ENCODE measurements at regions not wholly inside any gene's neighbourhood (a gene's known extent, or its start where the extent isn't known, plus 50 kb on each side); places are given as distances from the start of the nearest gene placed in this dataset.
A peak's percentile ranks its signal among the peaks of the same experiment; 100 is the strongest.

GRCh38 chr21:25515484-25516405, 91.5 kb downstream of the MRPL39 start:
- no peaks in the 10 kb centered on the region for H3K36me3 Mint-ChIP-seq (ENCODE audit: low read depth)
- no peaks in the 10 kb centered on the region for H3K79me2 ChIP-seq (replicated peaks; ENCODE audit: insufficient read depth)
- H3K36me3 ChIP-seq (ENCODE audit: insufficient read depth), result no peaks in the 10 kb centered on the region
- no peak overlapping the region for H3K27ac Mint-ChIP-seq
- H3F3A ChIP-seq (replicated peaks; ENCODE audit: low read depth), result no peaks in the 10 kb centered on the region
- no peak overlapping the region for H3K27ac ChIP-seq (ENCODE audit: low read depth)
- peaks cover 18% of the 10 kb centered on the region for H3K4me1 Mint-ChIP-seq
- no peak overlapping the region for H3K4me3 Mint-ChIP-seq
- 0 out of 2 replicates have a peak, but pooled peaks cover 11% of the 10 kb centered on the region for H3K9me2 ChIP-seq (ENCODE audit: insufficient read depth)
- no peak overlapping the region for H3K4me3 ChIP-seq
- H3K4me2 ChIP-seq, result no peak overlapping the region
- no peak overlapping the region for H2AFZ ChIP-seq
- no peaks in the 10 kb centered on the region for H3K27me3 ChIP-seq (ENCODE audit: insufficient read depth)
- H3K9me3 Mint-ChIP-seq, result 0 out of 3 replicates have a peak, but pooled peaks cover 4% of the 10 kb centered on the region
- no peaks in the 10 kb centered on the region for H4K20me1 ChIP-seq (replicated peaks; ENCODE audit: insufficient read depth)
- ATAC-seq (no peak; the same call in 2 of the 3 replicates), DNase-seq (ENCODE audit: low spot score) (peak; percentile 21)
- TF ChIP-seq REST (IDR thresholded peaks at IDR 0.05; ENCODE audit: unreplicated experiment), result no peak
- no peak for TF ChIP-seq CREB1 (CRISPR knock-in tag; IDR thresholded peaks at IDR 0.05; ENCODE audit: low read depth)
- H3K4me1 ChIP-seq (ENCODE audit: insufficient read depth), result peaks cover 3% of the 10 kb centered on the region; the same call in 1 of the 2 replicates
- peaks cover 2% of the 10 kb centered on the region for H3K27me3 Mint-ChIP-seq (ENCODE audit: insufficient read depth, low read depth, poor library complexity)

DNA sequence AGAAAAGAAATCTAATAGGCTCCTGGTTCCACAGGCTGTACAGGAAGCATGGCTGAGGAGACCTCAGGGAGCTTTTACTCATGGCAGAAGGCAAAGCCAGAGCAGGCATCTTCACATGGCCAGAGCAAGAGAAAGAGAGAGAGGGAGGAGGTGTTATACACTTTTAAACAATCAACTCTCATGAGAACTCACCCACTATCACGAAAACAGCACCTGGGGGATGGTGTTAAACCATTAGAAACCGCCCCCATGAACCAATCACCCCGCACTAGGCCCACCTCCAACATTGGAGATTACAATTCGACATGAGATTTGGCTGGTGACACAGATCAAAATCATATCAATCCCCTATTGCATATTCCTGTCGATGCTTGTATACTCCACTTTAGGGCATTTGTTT, 93.5 kb downstream of the MRPL39 start:
- Histone ChIP-seq H3K4me1 (ENCODE audit: insufficient read depth) (peaks cover 3% of the 10 kb centered on the region; the same call in 1 of the 2 replicates), H3K36me3 (ENCODE audit: insufficient read depth) (no peaks in the 10 kb centered on the region), H3K27ac (ENCODE audit: low read depth) (no peak overlapping the region), H4K20me1 (replicated peaks; ENCODE audit: insufficient read depth) (no peaks in the 10 kb centered on the region), H3K79me2 (replicated peaks; ENCODE audit: insufficient read depth) (no peaks in the 10 kb centered on the region), H3K4me2 (no peak overlapping the region), H2AFZ (no peak overlapping the region), H3F3A (replicated peaks; ENCODE audit: low read depth) (no peaks in the 10 kb centered on the region), H3K9me2 (ENCODE audit: insufficient read depth) (0 out of 2 replicates have a peak, but pooled peaks cover 3% of the 10 kb centered on the region), H3K4me3 (no peak overlapping the region), H3K27me3 (ENCODE audit: insufficient read depth) (no peaks in the 10 kb centered on the region)
- Mint-ChIP-seq H3K27ac (no peak overlapping the region), H3K4me3 (no peak overlapping the region), H3K36me3 (ENCODE audit: low read depth) (no peaks in the 10 kb centered on the region), H3K9me3 (no peaks in the 10 kb centered on the region), H3K4me1 (peaks cover 16% of the 10 kb centered on the region), H3K27me3 (ENCODE audit: insufficient read depth, low read depth, poor library complexity) (no peaks in the 10 kb centered on the region)
- no peak for DNase-seq (ENCODE audit: low spot score)
- ATAC-seq, result no peak
- TF ChIP-seq ZNF331 (CRISPR knock-in tag; IDR thresholded peaks at IDR 0.05; ENCODE audit: low read depth) (no peak), ETS1 (IDR thresholded peaks at IDR 0.05) (no peak), CREB1 (CRISPR knock-in tag; IDR thresholded peaks at IDR 0.05; ENCODE audit: low read depth) (no peak), ZNF114 (CRISPR knock-in tag; IDR thresholded peaks at IDR 0.05) (no peak), STAT1 (IDR thresholded peaks at IDR 0.05; ENCODE audit: unreplicated experiment) (no peak), POLR2AphosphoS5 (IDR thresholded peaks at IDR 0.05; ENCODE audit: low read depth) (no peak), EZH2 (IDR thresholded peaks at IDR 0.05; ENCODE audit: low read depth, unreplicated experiment) (no peak), REST (IDR thresholded peaks at IDR 0.05; ENCODE audit: unreplicated experiment) (no peak), JUNB (IDR thresholded peaks at IDR 0.05; ENCODE audit: unreplicated experiment) (no peak), NANOG (IDR thresholded peaks at IDR 0.05; ENCODE audit: borderline replicate concordance) (no peak)
- TF ChIP-seq, protein P1, sequence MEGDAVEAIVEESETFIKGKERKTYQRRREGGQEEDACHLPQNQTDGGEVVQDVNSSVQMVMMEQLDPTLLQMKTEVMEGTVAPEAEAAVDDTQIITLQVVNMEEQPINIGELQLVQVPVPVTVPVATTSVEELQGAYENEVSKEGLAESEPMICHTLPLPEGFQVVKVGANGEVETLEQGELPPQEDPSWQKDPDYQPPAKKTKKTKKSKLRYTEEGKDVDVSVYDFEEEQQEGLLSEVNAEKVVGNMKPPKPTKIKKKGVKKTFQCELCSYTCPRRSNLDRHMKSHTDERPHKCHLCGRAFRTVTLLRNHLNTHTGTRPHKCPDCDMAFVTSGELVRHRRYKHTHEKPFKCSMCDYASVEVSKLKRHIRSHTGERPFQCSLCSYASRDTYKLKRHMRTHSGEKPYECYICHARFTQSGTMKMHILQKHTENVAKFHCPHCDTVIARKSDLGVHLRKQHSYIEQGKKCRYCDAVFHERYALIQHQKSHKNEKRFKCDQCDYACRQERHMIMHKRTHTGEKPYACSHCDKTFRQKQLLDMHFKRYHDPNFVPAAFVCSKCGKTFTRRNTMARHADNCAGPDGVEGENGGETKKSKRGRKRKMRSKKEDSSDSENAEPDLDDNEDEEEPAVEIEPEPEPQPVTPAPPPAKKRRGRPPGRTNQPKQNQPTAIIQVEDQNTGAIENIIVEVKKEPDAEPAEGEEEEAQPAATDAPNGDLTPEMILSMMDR (conservative IDR thresholded peaks at IDR 0.05; ENCODE audit: low read depth in 2 of 2), result no peak

Data from GM23338 (cell line).